MCF 10A (cell line): ENCODE measurements at regions not wholly inside any gene's neighbourhood (a gene's known extent, or its start where the extent isn't known, plus 50 kb on each side); places are given as distances from the start of the nearest gene placed in this dataset.

Source experiments
- BruUV-seq: library from RNA; stranded (reverse); fragments of 400-500 nt; replicated peaks from 2 replicates; lab custom pipeline; 2021; lab: Mats Ljungman, UMichigan
- CTCF ChIA-PET: fragments of 300-600 bp; sonication (Branson Sonifier 250); formaldehyde crosslinking; extraction: SDS; loops from one replicate; lab custom pipeline; 2021; ENCODE audit warnings: antibody characterized with exemption, inconsistent platforms; lab: Yijun Ruan, JAX
- POLR2A ChIA-PET: fragments of 300-600, 350-650 bp; sonication (Branson Sonifier 250); formaldehyde crosslinking; extraction: SDS; loops from one replicate; lab custom pipeline; 2020; ENCODE audit warnings: antibody characterized with exemption, inconsistent platforms; lab: Yijun Ruan, JAX
- DNase-seq: peaks from one replicate; pipeline ENCODE4 v3.0.0-alpha.2; 2018; ENCODE audit not compliant: unreplicated experiment
- H3K27ac Mint-ChIP-seq: one replicate; pipeline ENCODE4 v1.8.0; 2022; ENCODE audit warnings: mild to moderate bottlenecking, low read depth, mixed read lengths; ENCODE audit not compliant: unreplicated experiment
- H3K27me3 Mint-ChIP-seq: one replicate; pipeline ENCODE4 v1.8.0; 2022; ENCODE audit warnings: mixed read lengths; ENCODE audit not compliant: insufficient read depth, unreplicated experiment
- H3K36me3 Mint-ChIP-seq: one replicate; pipeline ENCODE4 v1.8.0; 2022; ENCODE audit warnings: mild to moderate bottlenecking, moderate library complexity, mixed read lengths; ENCODE audit not compliant: insufficient read depth, unreplicated experiment
- H3K4me1 Mint-ChIP-seq: one replicate; pipeline ENCODE4 v1.8.0; 2022; ENCODE audit warnings: mixed read lengths; ENCODE audit not compliant: insufficient read depth, unreplicated experiment
- H3K4me3 Mint-ChIP-seq: one replicate; pipeline ENCODE4 v1.8.0; 2022; ENCODE audit warnings: mild to moderate bottlenecking, moderate library complexity, mixed read lengths; ENCODE audit not compliant: unreplicated experiment
- H3K9me3 Mint-ChIP-seq: one replicate; pipeline ENCODE4 v1.8.0; 2022; ENCODE audit warnings: mixed read lengths; ENCODE audit not compliant: unreplicated experiment
- CTCF ChIP-seq: fragments of 200-600 bp; IDR thresholded peaks from one replicate; pipeline ENCODE4 v1.8.0; 2022; ENCODE audit warnings: antibody characterized with exemption, mild to moderate bottlenecking; ENCODE audit not compliant: unreplicated experiment
- intact Hi-C: fragments of 100-400 bp; cut with micrococcal nuclease; formaldehyde crosslinking; loops from 2 replicates; pipeline ENCODE4 v1.14.1; 2022

DNA sequence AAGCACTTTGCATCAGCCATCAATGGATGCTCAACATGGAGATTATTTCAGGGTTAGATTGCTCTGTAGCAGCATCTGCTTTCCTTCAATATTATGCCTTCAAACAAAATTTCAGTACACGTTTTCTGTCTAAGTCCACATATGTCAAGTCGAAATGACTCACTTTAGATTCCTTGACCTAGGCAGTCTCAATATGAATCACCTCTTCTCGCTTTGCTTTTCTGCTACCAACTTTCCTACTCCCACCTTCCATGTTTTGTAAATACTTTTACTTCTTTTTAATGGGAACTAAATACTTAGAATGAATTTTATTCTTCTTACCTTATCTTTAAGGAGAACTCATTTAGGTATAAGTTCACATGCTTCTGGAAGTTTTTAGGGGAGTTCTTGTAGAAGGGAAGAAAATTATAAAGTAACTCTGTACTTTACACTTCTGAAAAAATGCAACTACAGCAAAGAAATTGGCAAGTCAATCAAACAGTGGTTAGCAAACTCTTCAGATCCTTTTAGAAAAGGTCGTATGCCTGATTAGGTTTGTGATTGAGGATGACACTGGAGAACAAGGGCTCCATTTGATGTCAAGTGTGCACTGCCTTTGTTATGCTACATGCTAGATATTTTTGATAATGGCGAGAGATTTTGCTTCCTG is 478.5 kb upstream of the SMARCA2 start:
- Mint-ChIP-seq H3K27ac (no peak overlapping the region), H3K9me3 (no peaks in the 10 kb centered on the region), H3K27me3 (peaks cover 11% of the 10 kb centered on the region), H3K4me3 (no peak overlapping the region), H3K4me1 (no peaks in the 10 kb centered on the region), H3K36me3 (no peaks in the 10 kb centered on the region)
- ChIA-PET CTCF (no interaction called here), POLR2A (no interaction called here)
- intact Hi-C loops = no loop called here
- TF ChIP-seq CTCF = no peak
- no peak for DNase-seq
- BruUV-seq = no TSS peak

DNA sequence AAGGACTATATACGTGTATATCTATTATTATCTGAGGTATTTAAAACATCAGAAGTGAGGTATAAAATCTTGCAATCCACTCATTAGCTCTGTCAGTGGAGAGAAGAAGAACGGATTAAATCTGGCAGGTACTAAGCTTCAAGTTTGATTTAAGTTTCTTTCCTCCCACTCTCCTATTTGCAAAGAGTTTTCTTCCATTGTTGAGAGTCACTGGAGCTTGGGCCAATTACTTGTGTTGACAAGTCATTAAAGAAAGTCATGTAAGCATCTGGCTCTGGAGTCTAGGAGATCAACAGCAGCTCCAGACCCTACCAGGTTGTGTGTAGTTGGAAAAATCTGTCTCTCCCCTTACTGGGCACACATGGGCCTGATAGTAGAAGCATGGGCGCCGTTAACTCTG is 476.8 kb upstream of the SMARCA2 start:
- no peak overlapping the region for H3K4me3 Mint-ChIP-seq
- H3K27ac Mint-ChIP-seq = no peak overlapping the region
- no peak for DNase-seq
- no peaks in the 10 kb centered on the region for H3K9me3 Mint-ChIP-seq
- ChIA-PET POLR2A (no interaction called here), CTCF (no interaction called here)
- TF ChIP-seq CTCF = no peak
- no TSS peak for BruUV-seq
- no peaks in the 10 kb centered on the region for H3K4me1 Mint-ChIP-seq
- H3K36me3 Mint-ChIP-seq = no peaks in the 10 kb centered on the region
- intact Hi-C loops = no loop called here
- H3K27me3 Mint-ChIP-seq = peaks cover 11% of the 10 kb centered on the region

- CTCF ChIA-PET = no interaction called here
- no peaks in the 10 kb centered on the region for H3K9me3 Mint-ChIP-seq
- TF ChIP-seq CTCF = no peak
- no peak overlapping the region for H3K27ac Mint-ChIP-seq
- H3K36me3 Mint-ChIP-seq = no peaks in the 10 kb centered on the region
- no peak overlapping the region for H3K4me3 Mint-ChIP-seq
- no peaks in the 10 kb centered on the region for H3K4me1 Mint-ChIP-seq
- H3K27me3 Mint-ChIP-seq = peaks cover 12% of the 10 kb centered on the region
- BruUV-seq = no TSS peak
- POLR2A ChIA-PET = no interaction called here
- intact Hi-C loops = no loop called here
- no peak for DNase-seq
Observed at GRCh38 chr9:1539216-1539615, 475.9 kb upstream of the SMARCA2 start.

- no peaks in the 10 kb centered on the region for H3K36me3 Mint-ChIP-seq
- no peak for TF ChIP-seq CTCF
- H3K4me1 Mint-ChIP-seq = no peaks in the 10 kb centered on the region
- CTCF ChIA-PET = no interaction called here
- DNase-seq = no peak
- POLR2A ChIA-PET = no interaction called here
- no peaks in the 10 kb centered on the region for H3K27me3 Mint-ChIP-seq
- intact Hi-C loops = no loop called here
- BruUV-seq = no TSS peak
- no peak overlapping the region for H3K4me3 Mint-ChIP-seq
- H3K27ac Mint-ChIP-seq = no peak overlapping the region
- no peaks in the 10 kb centered on the region for H3K9me3 Mint-ChIP-seq
Observed at GRCh38 chr9:1550636-1551035, 464.5 kb upstream of the SMARCA2 start.
